Mucosa of descending colon (tissue), 3 donors: ENCODE measurements at regions not wholly inside any gene's neighbourhood (a gene's known extent, or its start where the extent isn't known, plus 50 kb on each side); places are given as distances from the start of the nearest gene placed in this dataset.

Experiments used
- ATAC-seq: fragments of 200-7000 bp; cut with Tn5 transposase; one replicate; pipeline ENCODE4 v1.9.1; 2020; ENCODE audit warnings: mild to moderate bottlenecking, moderate library complexity
- DNase-seq, 3 donors: peaks; one replicate each; pipeline ENCODE4 v3.0.0-alpha.2; 2020
- H3K36me3 ChIP-seq: fragments of 200-600 bp; one replicate; pipeline ENCODE4 v1.8.0; 2021; ENCODE audit warnings: low read depth, mild to moderate bottlenecking
- H3K4me1 ChIP-seq: fragments of 200-600 bp; one replicate; pipeline ENCODE4 v1.8.0; 2021; ENCODE audit warnings: low read depth, mild to moderate bottlenecking
- H3K4me3 ChIP-seq: fragments of 200-600 bp; one replicate; pipeline ENCODE4 v1.8.0; 2021; ENCODE audit warnings: mild to moderate bottlenecking
- H3K9me3 ChIP-seq: fragments of 200-600 bp; one replicate; pipeline ENCODE4 v1.8.0; 2021; ENCODE audit warnings: mild to moderate bottlenecking
- CTCF ChIP-seq: fragments of 200-600 bp; IDR thresholded peaks from one replicate; pipeline ENCODE4 v1.8.0; 2022; ENCODE audit warnings: antibody characterized with exemption, mild to moderate bottlenecking
- intact Hi-C, 2 donors: fragments of 100-400 bp; cut with DNase I in 1 of 2; cut with micrococcal nuclease in 1 of 2; formaldehyde crosslinking; loops; one replicate each; pipeline versions ENCODE4 v1.11.0 to v1.11.1; 2022; cut with DNase I, micrococcal nuclease
- donor health status: DM: no; HTN: no; CAD: no; lungs with moderate emphysema.
- donor health status: DM: no; HTN: no; CAD: no.
- donor health status: DM: no; HTN: yes; CAD: no.

DNA sequence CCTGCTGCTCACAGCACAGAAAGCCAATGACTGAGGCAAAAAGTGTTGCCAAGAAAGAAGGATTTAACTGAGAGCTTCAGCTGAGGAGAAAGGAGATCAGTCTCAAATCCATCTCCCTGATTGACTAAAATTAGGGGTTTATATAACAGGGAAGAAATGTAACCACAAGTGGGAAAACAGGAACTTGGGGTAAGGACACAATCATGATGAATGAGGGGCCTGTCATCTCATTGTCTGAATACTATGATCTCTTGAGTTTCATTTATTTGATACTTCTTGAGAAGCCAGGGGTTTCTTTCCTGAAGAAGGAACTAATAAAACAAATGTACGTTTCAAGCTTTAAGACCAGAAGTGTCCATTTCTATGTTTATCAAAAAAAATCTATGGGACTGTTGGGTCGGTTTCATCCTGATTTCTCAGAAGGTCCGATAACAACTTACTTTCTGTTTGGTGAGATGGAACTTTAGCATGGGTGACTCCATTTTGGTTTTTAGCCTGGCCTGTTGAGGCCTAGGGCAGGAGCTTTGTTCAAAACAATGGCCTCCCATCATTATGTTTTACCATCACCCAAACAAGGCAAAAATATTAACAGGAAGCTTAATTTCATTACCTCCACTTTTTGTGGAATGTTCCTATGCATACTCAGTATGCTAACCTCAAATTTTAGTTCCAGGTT lies 76.6 kb upstream of the PIAS1 start:
- DNase-seq (no peak), ATAC-seq (no peak)
- Histone ChIP-seq H3K9me3 (no peaks in the 10 kb centered on the region), H3K4me1 (no peaks in the 10 kb centered on the region), H3K4me3 (no peak overlapping the region), H3K36me3 (no peaks in the 10 kb centered on the region)
- TF ChIP-seq CTCF: no peak
- intact Hi-C loops: no loop called here

- Histone ChIP-seq H3K36me3 (no peaks in the 10 kb centered on the region), H3K4me3 (no peak overlapping the region), H3K4me1 (no peaks in the 10 kb centered on the region), H3K9me3 (no peaks in the 10 kb centered on the region)
- DNase-seq (no peak), ATAC-seq (no peak)
- intact Hi-C loops: no loop called here
- TF ChIP-seq CTCF: no peak
Observed at GRCh38 chr15:67979281-67979680, 74.8 kb upstream of the PIAS1 start.

DNA sequence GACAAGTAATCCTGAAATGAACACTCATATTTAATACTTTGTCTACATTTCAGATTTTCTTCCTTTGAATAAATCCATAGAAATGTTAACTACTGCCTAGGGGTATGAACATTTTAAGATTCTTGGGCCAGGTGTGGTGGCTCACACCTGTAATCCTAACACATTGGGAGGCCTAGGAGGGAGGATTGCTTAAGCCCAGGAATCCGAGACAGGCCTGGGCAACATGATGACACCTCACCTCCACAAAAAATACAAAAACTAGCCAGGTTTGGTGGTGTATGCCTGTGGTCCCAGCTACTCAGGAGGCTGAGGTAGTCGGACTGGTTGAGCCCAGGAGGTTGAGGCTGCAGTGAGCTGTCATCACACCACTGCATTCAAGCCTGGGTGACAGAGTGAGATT lies 73.9 kb upstream of the PIAS1 start:
- TF ChIP-seq CTCF: no peak
- Histone ChIP-seq H3K36me3 (no peaks in the 10 kb centered on the region), H3K4me1 (no peaks in the 10 kb centered on the region), H3K9me3 (no peaks in the 10 kb centered on the region), H3K4me3 (no peak overlapping the region)
- DNase-seq (no peak), ATAC-seq (no peak)
- intact Hi-C loops: no loop called here

- intact Hi-C loops: no loop called here
- ATAC-seq (no peak), DNase-seq (no peak)
- no peak for TF ChIP-seq CTCF
- H3K4me1 ChIP-seq: no peaks in the 10 kb centered on the region
- no peak overlapping the region for H3K4me3 ChIP-seq
- no peaks in the 10 kb centered on the region for H3K36me3 ChIP-seq
- H3K9me3 ChIP-seq: no peaks in the 10 kb centered on the region
Observed at GRCh38 chr15:67980773-67981685, 73.1 kb upstream of the PIAS1 start.

DNA sequence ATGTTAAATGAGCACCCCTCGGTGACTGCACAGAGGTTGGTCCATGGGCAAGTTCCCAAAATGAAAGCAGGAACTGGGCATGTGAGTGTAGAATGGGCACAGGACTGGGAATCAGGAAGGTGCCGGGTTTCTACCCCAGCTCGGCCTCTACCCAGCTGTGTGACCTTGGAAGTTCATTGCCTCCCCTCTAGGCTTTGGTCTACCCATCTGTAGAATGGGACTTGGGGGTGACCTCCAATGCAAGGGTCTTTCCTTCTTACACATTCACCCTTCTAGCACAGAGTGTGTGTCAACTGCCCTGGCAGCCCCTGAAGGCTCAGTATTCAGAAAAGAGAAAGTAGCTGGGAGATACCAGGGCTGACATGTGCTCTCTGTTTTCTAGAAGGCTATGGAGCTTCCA lies 72.3 kb upstream of the PIAS1 start:
- H3K4me1 ChIP-seq: no peaks in the 10 kb centered on the region
- DNase-seq (no peak), ATAC-seq (no peak)
- H3K4me3 ChIP-seq: no peak overlapping the region
- H3K9me3 ChIP-seq: no peaks in the 10 kb centered on the region
- TF ChIP-seq CTCF: no peak
- intact Hi-C loops: no loop called here
- H3K36me3 ChIP-seq: no peaks in the 10 kb centered on the region
